Type B pancreatic cell (in vitro differentiated cells): ENCODE measurements at regions not wholly inside any gene's neighbourhood (a gene's known extent, or its start where the extent isn't known, plus 50 kb on each side); places are given as distances from the start of the nearest gene placed in this dataset.
A peak's percentile ranks its signal among the peaks of the same experiment; 100 is the strongest.

Experiments used
- DNase-seq: peaks from one replicate; pipeline ENCODE4 v3.0.0; 2021; ENCODE audit warnings: mixed read lengths; ENCODE audit not compliant: unreplicated experiment; ENCODE audit errors: extremely low spot score
- H3K27ac Mint-ChIP-seq: 2 replicates; pipeline ENCODE4 v1.8.0; 2021; ENCODE audit warnings: mild to moderate bottlenecking, mixed read lengths
- H3K27me3 Mint-ChIP-seq: 2 replicates; pipeline ENCODE4 v1.8.0; 2021; ENCODE audit warnings: mixed read lengths
- H3K36me3 Mint-ChIP-seq: 2 replicates; pipeline ENCODE4 v1.8.0; 2021; ENCODE audit warnings: mixed read lengths
- H3K4me1 Mint-ChIP-seq: one replicate; pipeline ENCODE4 v1.8.0; 2021; ENCODE audit warnings: mixed read lengths; ENCODE audit not compliant: unreplicated experiment
- H3K4me3 Mint-ChIP-seq: 2 replicates; pipeline ENCODE4 v1.8.0; 2021; ENCODE audit warnings: mild to moderate bottlenecking, mixed read lengths
- H3K9me3 Mint-ChIP-seq: 2 replicates; pipeline ENCODE4 v1.8.0; 2021; ENCODE audit warnings: mixed read lengths
- CTCF ChIP-seq: fragments of 200-600 bp; sonication (generic); conservative IDR thresholded peaks from 2 replicates; pipeline ENCODE4 v1.5.0; 2021; ENCODE audit warnings: antibody characterized with exemption, mild to moderate bottlenecking

DNA sequence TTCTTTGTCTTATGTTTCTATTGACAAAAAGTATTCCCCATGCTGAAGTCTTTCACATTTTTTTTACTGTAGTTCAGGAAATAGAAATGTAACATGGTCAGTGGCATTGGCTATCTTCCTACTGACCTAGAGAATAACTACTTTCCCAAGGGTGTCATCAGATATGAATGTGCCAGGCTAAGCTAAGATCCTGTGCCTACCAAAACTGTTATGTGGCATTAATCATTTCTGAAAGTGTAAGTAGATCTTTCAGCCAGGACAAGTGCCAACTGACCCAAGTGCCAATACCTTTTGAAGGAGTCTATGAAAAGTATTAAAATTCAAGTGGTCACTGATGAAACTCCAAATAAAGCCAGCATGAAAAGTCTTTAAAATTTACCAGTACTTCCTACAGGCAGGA lies 165.3 kb downstream of the TNFSF18 start:
- Mint-ChIP-seq H3K4me3 (no peak overlapping the region), H3K4me1 (no peaks in the 10 kb centered on the region), H3K27ac (no peak overlapping the region), H3K36me3 (no peaks in the 10 kb centered on the region), H3K27me3 (no peaks in the 10 kb centered on the region), H3K9me3 (no peaks in the 10 kb centered on the region)
- DNase-seq = no peak
- TF ChIP-seq CTCF = no peak

GRCh38 chr1:172885971-172886370 lies 164.8 kb downstream of the TNFSF18 start:
- Mint-ChIP-seq H3K4me3 (no peak overlapping the region), H3K27me3 (no peaks in the 10 kb centered on the region), H3K36me3 (no peaks in the 10 kb centered on the region), H3K4me1 (no peaks in the 10 kb centered on the region), H3K27ac (no peak overlapping the region), H3K9me3 (no peaks in the 10 kb centered on the region)
- TF ChIP-seq CTCF = no peak
- no peak for DNase-seq

GRCh38 chr1:172887162-172887561 lies 163.6 kb downstream of the TNFSF18 start:
- no peak overlapping the region for H3K4me3 Mint-ChIP-seq
- DNase-seq = no peak
- H3K9me3 Mint-ChIP-seq = no peaks in the 10 kb centered on the region
- no peak overlapping the region for H3K27ac Mint-ChIP-seq
- no peak for TF ChIP-seq CTCF
- H3K27me3 Mint-ChIP-seq = no peaks in the 10 kb centered on the region
- no peaks in the 10 kb centered on the region for H3K36me3 Mint-ChIP-seq
- H3K4me1 Mint-ChIP-seq = no peaks in the 10 kb centered on the region

DNA sequence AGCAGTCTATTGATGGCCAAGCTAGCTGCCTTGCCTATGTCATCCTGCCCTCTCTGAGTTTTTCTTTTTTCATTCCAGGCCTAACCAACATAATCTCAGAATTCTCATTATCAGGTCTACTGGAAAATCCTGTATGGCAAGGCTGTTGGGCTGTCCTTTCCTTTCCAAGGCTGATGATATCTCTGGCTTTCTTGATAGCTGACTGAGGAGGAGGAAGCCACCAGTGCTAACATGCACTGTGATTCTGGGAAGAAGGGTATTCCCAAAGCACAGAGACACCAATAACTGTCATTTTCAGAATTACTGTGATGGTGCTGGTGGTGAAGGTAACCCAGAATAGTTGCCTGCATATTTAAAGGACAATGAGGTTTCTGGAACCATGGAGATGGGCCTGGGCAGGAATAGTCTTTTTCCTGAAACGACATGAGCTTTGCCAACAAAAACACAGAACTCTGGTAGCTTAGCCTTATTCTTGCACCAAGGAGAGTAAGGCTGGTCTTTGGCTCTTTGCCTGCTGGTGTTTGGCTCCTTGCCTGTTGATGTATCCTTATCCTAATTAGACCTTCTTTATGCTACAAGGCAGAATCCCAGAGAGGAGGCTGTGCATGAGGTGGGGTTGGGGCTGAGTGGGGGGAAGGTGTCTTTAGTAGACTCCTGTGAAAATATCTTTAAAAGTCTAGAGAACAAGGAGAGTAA lies 157.4 kb downstream of the TNFSF18 start:
- Mint-ChIP-seq H3K9me3 (peaks cover 6% of the 10 kb centered on the region), H3K27ac (no peak overlapping the region), H3K4me1 (peaks cover 16% of the 10 kb centered on the region), H3K36me3 (no peaks in the 10 kb centered on the region), H3K4me3 (no peak overlapping the region), H3K27me3 (no peaks in the 10 kb centered on the region)
- DNase-seq = no peak
- no peak for TF ChIP-seq CTCF

GRCh38 chr1:172894349-172895049 lies 156.2 kb downstream of the TNFSF18 start:
- DNase-seq = no peak
- peaks cover 10% of the 10 kb centered on the region for H3K9me3 Mint-ChIP-seq
- H3K36me3 Mint-ChIP-seq = no peaks in the 10 kb centered on the region
- H3K27ac Mint-ChIP-seq = peak overlapping the region; percentile 83
- no peaks in the 10 kb centered on the region for H3K27me3 Mint-ChIP-seq
- peak overlapping the region; percentile 7 for H3K4me3 Mint-ChIP-seq
- peaks cover 22% of the 10 kb centered on the region for H3K4me1 Mint-ChIP-seq
- no peak for TF ChIP-seq CTCF
